ENCODE measurements at regions not wholly inside any gene's neighbourhood (a gene's known extent, or its start where the extent isn't known, plus 50 kb on each side); places are given as distances from the start of the nearest gene placed in this dataset.

DNA sequence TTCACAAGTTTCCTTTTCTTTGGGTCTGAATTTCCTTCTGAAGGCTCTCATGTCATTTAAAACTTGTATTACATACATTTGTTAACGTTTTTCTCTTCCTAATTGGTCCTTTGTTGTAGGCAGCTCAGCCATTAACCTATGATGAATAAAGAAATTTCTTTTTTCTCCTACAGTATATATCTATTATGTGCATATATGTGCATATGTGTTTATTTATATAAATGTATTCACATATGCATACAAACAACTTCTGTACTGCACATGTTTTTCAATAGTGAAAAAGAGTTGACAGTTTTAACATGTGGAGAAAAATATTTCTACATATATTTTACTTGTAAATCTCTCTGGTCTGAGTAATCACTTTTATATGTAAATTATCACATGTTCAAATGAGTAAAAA, 1674.9 kb upstream of the PCDH20 start:
- H3K36me3 Mint-ChIP-seq (ENCODE audit: low read depth): no peaks in the 10 kb centered on the region
- ATAC-seq (no peak), DNase-seq (no peak)
- no peaks in the 10 kb centered on the region for H3K27me3 Mint-ChIP-seq
- no peak overlapping the region for H3K4me3 Mint-ChIP-seq
- H3K9me3 ChIP-seq (ENCODE audit: control insufficient read depth, low read length, poor library complexity, severe bottlenecking): no peaks in the 10 kb centered on the region
- no peaks in the 10 kb centered on the region for H3K4me1 Mint-ChIP-seq
- no peak overlapping the region for H3K27ac Mint-ChIP-seq

DNA sequence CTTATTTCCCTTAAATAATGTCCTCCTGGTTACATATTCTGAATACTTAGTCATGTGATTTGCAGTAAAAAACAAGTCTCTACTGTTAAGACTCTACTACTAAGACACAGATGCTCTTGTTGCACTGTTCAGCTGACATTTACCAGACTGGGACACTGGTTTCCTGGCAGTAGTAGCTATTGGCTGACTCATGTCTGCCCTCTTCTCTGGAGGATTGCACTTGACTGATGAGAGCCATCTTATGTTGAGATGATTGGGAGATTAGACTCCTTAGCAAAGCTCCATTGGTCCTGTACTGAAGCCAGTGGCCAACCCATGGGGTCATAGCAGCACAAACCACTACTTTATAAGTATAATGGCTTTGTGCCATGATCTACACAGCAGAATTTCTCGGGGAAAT, 1672.6 kb upstream of the PCDH20 start:
- Mint-ChIP-seq H3K27ac (no peak overlapping the region), H3K27me3 (no peaks in the 10 kb centered on the region), H3K4me3 (no peak overlapping the region), H3K4me1 (no peaks in the 10 kb centered on the region), H3K36me3 (ENCODE audit: low read depth) (no peaks in the 10 kb centered on the region)
- no peaks in the 10 kb centered on the region for H3K9me3 ChIP-seq (ENCODE audit: control insufficient read depth, low read length, poor library complexity, severe bottlenecking)
- ATAC-seq (no peak), DNase-seq (no peak)

DNA sequence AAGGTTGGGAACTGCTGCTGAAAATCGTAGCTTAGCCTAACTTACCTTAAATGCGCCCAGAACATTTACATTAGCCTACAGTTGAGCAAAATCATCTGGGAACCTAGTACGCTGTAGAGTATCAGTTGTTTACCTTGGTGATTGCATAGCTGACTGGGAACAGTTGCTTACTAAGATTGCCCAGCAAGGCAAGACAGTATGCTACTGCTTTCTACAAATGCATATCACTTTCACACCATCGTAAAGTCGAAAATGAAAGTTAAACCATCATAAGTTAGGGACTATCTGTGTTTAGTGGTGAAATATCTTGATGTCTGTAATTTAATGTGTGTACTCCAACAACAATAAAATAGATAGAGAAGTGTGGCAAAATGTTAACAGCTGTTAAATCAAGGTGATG, 1670.6 kb upstream of the PCDH20 start:
- no peaks in the 10 kb centered on the region for H3K27me3 Mint-ChIP-seq
- H3K9me3 ChIP-seq (ENCODE audit: control insufficient read depth, low read length, poor library complexity, severe bottlenecking): no peaks in the 10 kb centered on the region
- no peak overlapping the region for H3K4me3 Mint-ChIP-seq
- DNase-seq (no peak), ATAC-seq (no peak)
- H3K27ac Mint-ChIP-seq: no peak overlapping the region
- H3K4me1 Mint-ChIP-seq: no peaks in the 10 kb centered on the region
- H3K36me3 Mint-ChIP-seq (ENCODE audit: low read depth): no peaks in the 10 kb centered on the region

DNA sequence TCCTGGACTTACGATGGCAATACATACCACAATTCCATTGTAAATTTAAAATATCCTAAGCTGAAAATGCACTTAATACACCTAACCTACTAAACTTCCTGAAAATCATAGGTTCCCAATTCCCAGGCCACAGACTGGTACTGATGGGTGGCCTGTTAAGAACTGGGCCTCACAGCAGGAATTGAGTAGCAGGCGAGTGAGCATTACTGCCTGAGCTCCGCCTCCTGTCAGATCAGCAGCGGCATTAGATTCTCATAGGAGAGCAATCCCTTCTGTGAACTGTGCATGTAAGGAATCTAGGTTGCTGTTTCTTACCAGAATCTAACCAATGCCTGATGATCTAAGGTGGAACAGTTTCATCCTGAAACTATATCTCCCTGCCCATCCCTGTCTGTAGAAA, 1670.2 kb upstream of the PCDH20 start:
- no peaks in the 10 kb centered on the region for H3K4me1 Mint-ChIP-seq
- H3K9me3 ChIP-seq (ENCODE audit: control insufficient read depth, low read length, poor library complexity, severe bottlenecking): no peaks in the 10 kb centered on the region
- H3K27ac Mint-ChIP-seq: no peak overlapping the region
- H3K36me3 Mint-ChIP-seq (ENCODE audit: low read depth): no peaks in the 10 kb centered on the region
- DNase-seq (no peak), ATAC-seq (no peak)
- no peak overlapping the region for H3K4me3 Mint-ChIP-seq
- H3K27me3 Mint-ChIP-seq: no peaks in the 10 kb centered on the region

DNA sequence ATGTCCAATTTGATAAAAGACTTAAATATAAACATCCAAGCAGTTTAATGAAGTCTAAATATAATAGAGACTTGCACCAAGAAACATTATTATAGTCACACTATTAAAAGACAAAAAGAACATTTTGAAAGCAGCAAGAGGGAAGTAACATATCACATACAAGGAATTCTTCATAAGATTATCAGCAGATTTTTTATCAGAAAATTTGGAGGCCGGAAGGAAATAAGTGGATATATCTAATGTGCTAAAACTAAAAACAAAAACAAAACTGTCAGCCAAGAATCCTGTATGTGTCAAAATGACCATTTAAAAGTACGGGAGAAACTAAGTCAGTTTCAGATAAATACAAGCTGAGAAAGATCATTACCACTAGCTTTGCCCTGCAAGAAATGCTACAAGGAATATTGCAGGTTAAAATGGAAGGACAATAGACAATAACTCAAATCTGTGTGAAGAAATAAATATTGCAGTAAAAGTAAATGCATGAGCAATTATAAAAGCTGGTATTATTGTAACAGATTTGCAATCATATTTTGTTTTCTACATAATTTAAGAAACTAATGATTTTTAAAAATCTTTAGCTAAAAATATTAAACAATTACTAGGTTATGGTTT, 1665.9 kb upstream of the PCDH20 start:
- H3K9me3 ChIP-seq (ENCODE audit: control insufficient read depth, low read length, poor library complexity, severe bottlenecking): no peaks in the 10 kb centered on the region

DNA sequence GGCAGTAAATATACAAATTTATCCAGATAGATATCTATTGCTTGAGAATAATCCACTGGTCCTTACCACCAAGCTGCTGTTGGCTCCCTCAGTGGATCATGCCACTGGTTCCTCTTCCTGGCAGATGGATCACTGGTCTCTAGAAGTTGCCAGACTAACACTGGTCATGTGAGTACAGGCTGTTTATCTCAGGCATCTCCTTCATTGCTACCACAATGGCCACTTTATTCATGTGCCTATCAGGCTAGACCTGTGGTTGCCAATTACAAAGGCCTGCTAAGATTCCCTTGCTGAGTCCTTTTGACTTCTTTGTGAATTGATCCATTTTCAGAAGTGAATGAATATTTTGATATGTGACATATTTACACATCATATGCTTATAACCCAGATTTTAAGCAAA, 1659.5 kb upstream of the PCDH20 start:
- H3K4me3 Mint-ChIP-seq: no peak overlapping the region
- H3K9me3 ChIP-seq (ENCODE audit: control insufficient read depth, low read length, poor library complexity, severe bottlenecking): no peaks in the 10 kb centered on the region
- DNase-seq (no peak), ATAC-seq (no peak)
- no peak overlapping the region for H3K27ac Mint-ChIP-seq
- H3K4me1 Mint-ChIP-seq: no peaks in the 10 kb centered on the region
- H3K27me3 Mint-ChIP-seq: no peaks in the 10 kb centered on the region
- H3K36me3 Mint-ChIP-seq (ENCODE audit: low read depth): no peaks in the 10 kb centered on the region

More for the DNA sequence above, 1665.9 kb upstream of the PCDH20 start:
- Mint-ChIP-seq H3K27me3 (no peaks in the 10 kb centered on the region), H3K36me3 (ENCODE audit: low read depth) (no peaks in the 10 kb centered on the region), H3K4me3 (no peak overlapping the region), H3K27ac (no peak overlapping the region), H3K4me1 (no peaks in the 10 kb centered on the region)
- ATAC-seq (no peak), DNase-seq (no peak)

DNA sequence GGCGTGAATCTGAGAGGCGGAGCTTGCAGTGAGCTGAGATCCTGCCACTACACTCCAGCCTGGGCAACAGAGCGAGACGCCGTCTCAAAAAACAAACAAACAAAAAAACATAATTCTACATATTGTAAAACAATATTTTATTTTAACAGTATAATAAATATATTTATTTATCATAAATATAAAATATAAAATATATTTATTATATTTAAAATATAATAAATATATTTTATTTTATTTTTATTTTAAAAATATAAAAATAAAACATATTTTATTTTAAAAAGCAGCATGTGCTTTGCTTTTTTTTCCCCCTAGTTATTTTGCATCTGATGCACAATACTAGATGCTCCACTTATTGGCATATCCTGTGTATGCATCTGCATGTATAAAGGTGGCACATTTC, 1634.6 kb upstream of the PCDH20 start:
- DNase-seq (no peak), ATAC-seq (no peak)
- H3K4me1 Mint-ChIP-seq: no peaks in the 10 kb centered on the region
- H3K27me3 Mint-ChIP-seq: no peaks in the 10 kb centered on the region
- H3K9me3 ChIP-seq (ENCODE audit: control insufficient read depth, low read length, poor library complexity, severe bottlenecking): no peaks in the 10 kb centered on the region
- no peak overlapping the region for H3K4me3 Mint-ChIP-seq
- H3K27ac Mint-ChIP-seq: no peak overlapping the region
- H3K36me3 Mint-ChIP-seq (ENCODE audit: low read depth): no peaks in the 10 kb centered on the region

DNA sequence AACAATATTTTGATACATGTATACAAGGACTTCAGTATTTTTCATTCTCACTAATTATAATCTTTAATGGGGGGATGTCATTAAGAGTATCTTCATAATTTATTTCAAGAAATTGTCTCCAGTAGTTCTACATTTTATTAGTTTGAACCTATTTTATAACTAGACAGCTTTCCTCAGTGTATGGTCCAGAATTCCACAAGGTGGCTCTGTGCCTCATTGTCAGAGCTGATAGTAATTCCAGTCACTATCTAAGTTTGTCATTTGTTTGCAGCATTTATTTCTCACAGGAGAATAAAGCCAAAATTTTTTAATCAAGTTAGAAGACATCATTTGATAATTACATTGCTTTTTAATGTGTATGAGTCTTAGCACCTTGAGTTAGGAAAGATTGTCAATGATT, 1633.0 kb upstream of the PCDH20 start:
- Mint-ChIP-seq H3K27ac (no peak overlapping the region), H3K4me3 (no peak overlapping the region), H3K36me3 (ENCODE audit: low read depth) (no peaks in the 10 kb centered on the region), H3K4me1 (no peaks in the 10 kb centered on the region), H3K27me3 (no peaks in the 10 kb centered on the region)
- H3K9me3 ChIP-seq (ENCODE audit: control insufficient read depth, low read length, poor library complexity, severe bottlenecking): no peaks in the 10 kb centered on the region
- ATAC-seq (no peak), DNase-seq (no peak)

DNA sequence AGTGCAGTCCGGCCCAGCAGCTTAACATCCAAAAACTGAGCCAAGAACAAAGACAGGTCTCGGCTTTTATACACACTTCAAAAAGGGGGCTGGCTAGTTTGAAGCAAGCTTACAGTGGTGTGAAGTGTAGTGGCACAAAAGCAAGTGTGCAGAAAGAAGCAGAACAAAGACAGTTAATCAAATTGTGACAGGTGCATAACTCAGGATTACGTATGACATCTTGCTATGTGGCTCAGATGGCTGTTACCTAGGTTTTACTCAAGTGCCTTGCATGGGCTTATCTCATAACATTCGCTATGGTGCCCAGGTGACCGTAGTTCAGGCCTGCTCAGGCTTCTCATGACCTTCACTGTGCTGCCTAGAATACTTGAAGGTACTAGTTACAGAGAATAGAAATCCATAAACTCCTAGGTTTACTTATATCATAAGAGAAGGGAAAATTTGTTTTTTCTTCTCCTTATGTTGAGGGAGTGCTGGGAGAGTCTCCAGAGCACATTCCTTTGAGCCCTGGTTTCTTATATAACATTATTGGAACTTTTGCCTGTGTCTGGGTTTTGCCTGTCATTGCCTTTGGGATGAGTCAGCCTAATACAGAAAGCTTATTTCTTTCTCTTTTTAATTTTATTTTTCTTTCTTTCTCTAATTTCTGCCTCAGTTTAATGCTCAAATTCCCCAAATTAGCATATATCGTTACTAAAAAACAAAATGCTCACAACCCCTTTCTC, 1629.1 kb upstream of the PCDH20 start:
- no peaks in the 10 kb centered on the region for H3K9me3 ChIP-seq (ENCODE audit: control insufficient read depth, low read length, poor library complexity, severe bottlenecking)
- ATAC-seq: no peak
- no peaks in the 10 kb centered on the region for H3K27me3 Mint-ChIP-seq
- no peak for DNase-seq
- no peak overlapping the region for H3K27ac Mint-ChIP-seq
- no peak overlapping the region for H3K4me3 Mint-ChIP-seq
- H3K4me1 Mint-ChIP-seq: no peaks in the 10 kb centered on the region
- H3K36me3 Mint-ChIP-seq (ENCODE audit: low read depth): no peaks in the 10 kb centered on the region

DNA sequence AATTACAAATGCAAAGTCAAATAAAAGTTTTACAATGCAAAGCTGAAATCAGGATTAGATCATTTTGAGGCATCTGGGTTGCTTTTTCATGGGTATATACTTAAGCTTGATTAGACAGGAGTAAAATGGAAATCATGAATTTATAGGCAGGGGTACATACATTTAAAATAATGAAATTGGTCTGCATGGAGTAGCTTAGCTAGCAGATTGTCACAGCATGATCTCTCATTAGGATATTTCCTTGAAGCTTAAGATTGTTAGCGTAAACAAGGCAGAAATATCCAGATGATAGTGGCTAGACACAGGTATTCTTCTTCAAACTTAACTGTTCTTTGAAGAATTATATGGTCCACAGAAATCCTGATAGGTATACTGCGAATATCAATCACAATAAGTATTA, 1627.0 kb upstream of the PCDH20 start:
- no peak overlapping the region for H3K4me3 Mint-ChIP-seq
- H3K4me1 Mint-ChIP-seq: no peaks in the 10 kb centered on the region
- no peaks in the 10 kb centered on the region for H3K27me3 Mint-ChIP-seq
- DNase-seq: no peak
- no peaks in the 10 kb centered on the region for H3K36me3 Mint-ChIP-seq (ENCODE audit: low read depth)
- ATAC-seq: no peak
- H3K9me3 ChIP-seq (ENCODE audit: control insufficient read depth, low read length, poor library complexity, severe bottlenecking): no peaks in the 10 kb centered on the region
- H3K27ac Mint-ChIP-seq: no peak overlapping the region

DNA sequence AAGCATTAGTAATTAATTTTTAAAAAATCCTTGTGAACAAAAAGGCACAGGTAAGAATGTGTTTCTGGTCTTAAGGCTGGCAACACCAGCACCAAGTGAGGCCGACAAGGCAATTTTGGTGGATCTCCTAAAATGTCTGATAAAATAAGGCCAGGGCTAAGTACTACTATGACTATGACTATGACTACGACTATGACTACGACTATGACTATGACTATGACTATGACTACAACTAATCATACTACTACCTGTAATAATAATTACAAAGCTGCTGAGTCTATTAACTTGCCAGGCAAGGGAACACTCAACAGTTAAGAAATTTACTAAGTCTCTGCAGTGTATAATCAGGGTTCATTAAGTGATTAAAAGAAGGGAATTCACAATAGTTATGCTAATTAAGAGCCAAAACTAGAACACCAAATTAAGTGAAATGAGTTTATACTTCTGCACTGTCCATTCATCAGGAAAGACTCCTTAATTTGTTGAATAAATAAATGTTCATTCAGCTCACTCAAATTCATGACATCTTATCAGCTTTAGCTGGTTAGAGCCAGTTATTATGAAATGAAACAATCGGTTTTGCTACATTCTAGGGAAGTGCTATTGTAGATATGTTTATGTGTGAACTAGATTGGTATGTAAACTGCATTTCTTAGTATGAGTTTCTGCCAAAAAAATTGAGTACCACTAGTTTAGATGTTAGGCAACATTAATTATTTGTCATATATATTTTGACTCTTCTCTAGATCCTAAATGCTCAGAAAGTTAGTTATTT, 1626.2 kb upstream of the PCDH20 start:
- no peaks in the 10 kb centered on the region for H3K36me3 Mint-ChIP-seq (ENCODE audit: low read depth)
- DNase-seq (no peak), ATAC-seq (no peak)
- H3K27ac Mint-ChIP-seq: no peak overlapping the region
- H3K4me3 Mint-ChIP-seq: no peak overlapping the region
- no peaks in the 10 kb centered on the region for H3K27me3 Mint-ChIP-seq
- no peaks in the 10 kb centered on the region for H3K9me3 ChIP-seq (ENCODE audit: control insufficient read depth, low read length, poor library complexity, severe bottlenecking)
- H3K4me1 Mint-ChIP-seq: no peaks in the 10 kb centered on the region

DNA sequence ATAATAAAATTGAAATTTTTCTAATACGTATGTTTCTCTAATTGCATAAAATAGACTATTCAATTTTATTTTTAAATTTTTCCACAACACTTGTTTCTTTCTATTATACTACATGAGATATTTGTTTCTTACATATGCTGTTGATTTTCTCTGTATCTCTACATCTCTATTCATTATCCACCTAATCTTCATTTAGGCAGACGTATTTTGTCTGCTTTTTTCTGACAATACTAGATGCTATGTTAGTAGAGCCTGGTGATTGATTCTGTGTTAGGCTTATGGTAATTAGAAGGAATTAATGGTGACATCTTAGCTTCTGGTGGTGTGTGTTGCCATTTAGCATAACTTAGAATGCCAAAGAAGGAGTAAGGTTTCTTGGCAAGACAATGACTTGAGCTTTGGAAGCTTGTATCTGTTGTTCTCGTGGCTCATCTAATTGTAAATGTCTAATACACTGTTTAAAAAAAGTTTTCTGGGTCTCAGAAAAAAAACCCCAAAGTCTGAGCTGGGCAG, 1610.7 kb upstream of the PCDH20 start:
- no peaks in the 10 kb centered on the region for H3K9me3 ChIP-seq (ENCODE audit: control insufficient read depth, low read length, poor library complexity, severe bottlenecking)
- ATAC-seq (no peak), DNase-seq (no peak)
- no peaks in the 10 kb centered on the region for H3K27me3 Mint-ChIP-seq
- H3K27ac Mint-ChIP-seq: no peak overlapping the region
- H3K36me3 Mint-ChIP-seq (ENCODE audit: low read depth): no peaks in the 10 kb centered on the region
- H3K4me3 Mint-ChIP-seq: no peak overlapping the region
- H3K4me1 Mint-ChIP-seq: no peaks in the 10 kb centered on the region

DNA sequence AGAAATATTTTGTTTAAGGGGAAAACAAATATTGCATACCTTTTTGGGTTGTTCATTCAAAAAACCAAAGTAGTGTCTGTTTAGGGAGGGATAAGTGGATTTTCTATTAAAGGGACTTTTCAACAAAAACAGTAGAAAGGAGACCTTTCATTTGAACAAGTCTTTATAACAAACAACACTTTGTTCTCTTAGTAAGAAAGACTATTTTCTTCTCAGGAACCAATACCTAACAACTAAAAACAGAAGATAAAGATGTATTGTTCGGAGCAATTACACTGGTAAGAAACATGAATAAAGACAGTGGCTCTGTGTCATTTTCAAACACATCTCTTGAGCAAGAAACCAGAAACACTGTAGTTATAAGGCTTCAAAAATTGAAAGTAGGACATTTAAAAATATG, 1610.1 kb upstream of the PCDH20 start:
- Mint-ChIP-seq H3K27me3 (no peaks in the 10 kb centered on the region), H3K27ac (no peak overlapping the region), H3K36me3 (ENCODE audit: low read depth) (no peaks in the 10 kb centered on the region), H3K4me1 (no peaks in the 10 kb centered on the region), H3K4me3 (no peak overlapping the region)
- no peaks in the 10 kb centered on the region for H3K9me3 ChIP-seq (ENCODE audit: control insufficient read depth, low read length, poor library complexity, severe bottlenecking)
- ATAC-seq: no peak
- DNase-seq: no peak

All from T-helper 17 cell (primary cell).